TTC549 (cell line): ENCODE measurements at regions not wholly inside any gene's neighbourhood (a gene's known extent, or its start where the extent isn't known, plus 50 kb on each side); places are given as distances from the start of the nearest gene placed in this dataset.
"Not testable (repeated sequence)": the region's sequence is repeated elsewhere in the genome, so short reads cannot be mapped to it uniquely, and the experiment has no call there.

ENCODE experiments used
- FAIRE-seq: peaks from 2 replicates; lab custom pipeline; 2012; peaks lifted over from hg19 to GRCh38; lab: Jason Lieb, UNC

DNA sequence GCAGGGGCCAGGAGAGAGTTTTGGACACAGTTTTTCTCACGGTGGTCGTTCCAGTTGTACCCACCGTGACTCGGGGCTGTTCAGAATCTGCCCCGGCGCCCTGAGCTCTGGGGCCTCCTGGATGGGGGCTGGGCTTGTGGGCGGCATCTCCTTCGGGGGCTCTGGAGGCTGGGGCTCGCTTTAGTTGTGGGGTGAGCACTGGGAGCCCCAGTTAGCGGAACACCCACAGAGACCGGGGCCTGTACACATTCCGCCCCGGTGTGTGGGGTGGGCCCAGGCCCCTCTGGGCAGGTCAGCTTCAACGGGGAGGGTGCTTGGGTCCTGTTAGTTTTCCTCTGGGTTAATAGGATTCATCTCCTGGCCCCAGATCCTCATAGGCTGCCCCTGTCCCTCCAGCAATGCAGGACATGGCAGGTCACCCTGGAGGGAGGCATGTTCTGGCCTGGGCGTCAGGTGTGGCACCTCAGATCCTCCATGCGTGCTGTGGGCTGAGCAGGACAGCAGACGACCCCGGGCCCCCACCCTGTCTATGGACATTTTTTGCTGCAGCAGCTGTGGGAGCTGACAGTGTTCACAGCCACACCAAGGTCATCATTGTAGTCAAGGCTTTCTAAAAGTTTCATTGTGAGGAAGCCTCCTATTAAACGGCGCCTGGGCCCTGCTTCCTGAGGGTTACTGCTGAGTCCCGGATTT is 393.2 kb downstream of the TMEM121 start:
- FAIRE-seq = no peak

DNA sequence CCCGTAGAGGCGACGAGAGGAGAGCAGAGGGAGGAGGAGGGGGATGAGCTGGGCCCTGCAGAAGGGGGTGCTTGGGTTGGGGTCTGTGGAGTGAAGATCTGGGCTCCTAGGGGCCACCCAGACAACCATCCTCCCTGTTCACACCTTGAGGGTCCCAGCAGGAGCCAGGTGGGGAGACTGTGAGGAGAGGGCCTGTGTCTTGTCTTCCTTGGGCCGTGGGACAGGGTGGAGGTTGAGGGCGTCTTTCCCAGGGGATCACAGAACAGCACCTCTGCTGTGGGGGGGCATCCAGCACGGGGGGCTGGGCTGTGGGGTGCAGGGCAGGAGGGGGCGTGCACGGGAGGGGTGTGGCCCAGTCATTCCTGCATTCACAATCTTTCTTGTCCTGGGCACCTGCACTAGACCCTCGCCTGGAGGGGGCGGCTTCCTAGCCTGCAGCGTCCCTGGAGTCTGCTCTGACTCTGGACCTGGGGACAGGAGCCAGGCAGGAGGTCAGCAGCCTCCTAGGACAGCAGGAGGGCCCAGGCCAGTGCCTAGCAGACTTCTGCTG is 393.8 kb downstream of the TMEM121 start:
- FAIRE-seq = not testable (repeated sequence)

DNA sequence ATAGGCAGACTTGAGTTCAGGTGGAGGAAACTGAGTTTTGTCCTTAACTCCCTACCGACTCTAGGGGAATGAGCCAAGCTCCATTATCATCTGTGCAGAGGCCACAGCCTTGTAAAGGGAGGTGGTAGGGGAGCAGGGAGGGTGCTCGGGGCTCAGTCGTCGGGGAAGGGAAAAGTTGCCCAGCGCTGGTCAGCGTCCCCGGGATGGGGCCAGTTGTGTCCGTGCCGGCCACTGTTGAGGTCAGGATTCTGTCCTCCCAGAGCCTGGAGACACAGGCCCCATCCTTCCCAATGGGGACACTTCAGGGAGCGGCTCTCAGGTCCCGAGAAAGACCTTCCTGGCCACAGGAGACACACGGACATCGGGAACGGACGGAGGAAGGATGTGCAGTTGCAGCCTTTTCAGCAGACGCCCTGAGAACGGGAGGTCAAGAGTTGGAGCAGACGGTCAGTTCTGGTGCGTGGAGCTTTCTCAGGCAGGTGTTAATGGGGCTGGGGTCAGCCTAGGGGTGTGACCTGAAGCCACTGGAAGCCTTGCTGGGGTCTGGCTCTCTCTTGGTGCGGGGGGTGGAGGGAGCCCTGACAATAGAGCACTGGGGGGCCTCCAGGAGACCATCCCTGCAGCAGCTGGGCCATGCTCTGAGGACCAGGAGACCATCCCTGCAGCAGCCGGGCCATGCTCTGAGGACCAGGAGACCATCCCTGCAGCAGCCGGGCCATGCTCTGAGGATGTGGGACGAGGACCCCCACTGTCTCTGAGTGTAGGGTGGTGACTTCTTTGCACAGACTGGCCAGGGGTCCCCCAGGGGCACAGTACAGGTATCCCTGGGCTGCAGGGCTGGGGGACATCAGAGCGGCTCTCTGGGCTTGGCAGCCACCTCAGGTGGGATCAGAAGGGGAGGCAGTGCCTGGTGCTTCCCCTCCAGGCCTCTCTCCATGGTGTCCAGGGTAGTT is 394.7 kb downstream of the TMEM121 start:
- not testable (repeated sequence) for FAIRE-seq

DNA sequence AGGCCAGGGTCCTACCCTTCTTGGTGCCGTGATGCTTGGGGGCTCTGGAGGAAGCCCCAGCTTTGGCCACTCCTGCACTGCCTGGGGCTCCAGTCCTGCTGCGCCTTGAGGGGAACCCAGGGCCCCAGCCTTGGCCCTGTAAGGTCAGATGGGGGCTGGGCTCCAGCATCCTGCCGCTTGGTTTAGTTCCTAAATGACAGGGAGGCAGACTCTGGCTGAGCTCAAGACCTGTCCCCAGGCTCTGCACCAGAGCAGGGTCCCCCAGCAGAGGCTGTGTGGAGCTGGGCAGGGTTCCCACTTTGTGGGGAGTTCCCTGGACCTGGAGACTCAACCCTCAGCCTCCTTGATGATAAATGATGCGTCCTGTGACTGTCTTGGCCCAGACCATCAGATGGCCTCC is 395.4 kb downstream of the TMEM121 start:
- FAIRE-seq = not testable (repeated sequence)

DNA sequence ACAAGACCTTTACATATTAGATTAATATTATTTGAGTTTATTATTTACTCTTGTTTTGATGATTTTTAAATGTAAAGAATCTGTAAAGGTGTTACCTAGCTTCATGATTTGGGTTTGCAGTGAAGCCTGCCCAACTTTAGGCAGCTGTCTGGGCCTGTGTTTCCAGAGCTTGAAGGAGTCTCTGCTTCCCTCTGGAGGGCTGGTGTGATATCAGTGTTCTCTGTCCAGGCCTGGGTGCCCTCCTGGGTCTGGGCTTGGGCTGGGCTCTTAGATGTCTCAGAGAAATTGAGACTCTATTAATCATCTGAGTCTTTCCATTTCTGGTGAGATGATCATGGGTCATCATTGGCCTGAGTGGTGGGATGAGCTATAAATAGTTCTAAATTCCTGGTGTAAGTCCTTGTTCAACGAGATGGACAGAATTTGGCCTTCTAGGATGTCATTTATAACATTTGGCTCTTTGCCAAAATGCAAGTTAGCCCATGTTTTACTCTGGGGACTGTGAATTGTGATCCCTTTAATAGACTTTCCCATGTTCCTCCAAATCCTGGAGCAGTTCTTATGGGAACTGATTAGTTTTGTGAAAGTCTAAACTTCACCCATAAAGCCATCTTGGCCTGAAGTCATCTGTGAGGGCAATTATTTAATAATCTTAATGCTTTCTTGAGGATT is 397.3 kb downstream of the TMEM121 start:
- FAIRE-seq = not testable (repeated sequence)

DNA sequence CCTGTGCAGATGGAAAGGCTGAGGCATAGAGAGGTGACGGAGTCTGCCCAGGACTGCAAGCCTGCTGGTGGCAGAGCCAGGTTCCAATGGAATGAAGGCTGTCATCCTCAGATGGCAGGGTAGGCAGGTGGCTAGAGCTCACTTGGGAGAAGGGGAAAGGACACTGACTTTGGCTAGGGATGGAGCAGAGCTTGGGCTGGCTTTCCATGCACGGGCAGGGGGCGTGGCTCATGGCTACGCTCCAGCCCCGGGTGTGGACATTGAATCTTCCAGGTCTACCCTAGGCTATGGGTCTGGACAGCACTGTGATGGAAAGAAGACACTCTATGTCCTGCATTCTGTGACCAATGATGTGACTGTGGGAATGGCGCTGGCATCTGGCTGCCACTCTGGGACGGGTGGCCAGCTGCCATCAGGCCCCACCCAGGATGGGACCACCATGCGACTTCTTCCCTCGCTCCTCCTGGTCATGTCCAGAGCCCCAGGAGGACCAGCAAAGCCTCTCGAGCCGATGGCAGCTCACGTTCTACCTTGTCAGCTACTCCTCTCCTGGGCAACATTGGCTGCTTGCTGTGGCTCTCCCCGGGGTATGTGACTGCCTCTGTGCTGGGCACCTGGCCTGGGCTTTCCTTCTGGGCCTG is 398.7 kb downstream of the TMEM121 start:
- FAIRE-seq = no peak

DNA sequence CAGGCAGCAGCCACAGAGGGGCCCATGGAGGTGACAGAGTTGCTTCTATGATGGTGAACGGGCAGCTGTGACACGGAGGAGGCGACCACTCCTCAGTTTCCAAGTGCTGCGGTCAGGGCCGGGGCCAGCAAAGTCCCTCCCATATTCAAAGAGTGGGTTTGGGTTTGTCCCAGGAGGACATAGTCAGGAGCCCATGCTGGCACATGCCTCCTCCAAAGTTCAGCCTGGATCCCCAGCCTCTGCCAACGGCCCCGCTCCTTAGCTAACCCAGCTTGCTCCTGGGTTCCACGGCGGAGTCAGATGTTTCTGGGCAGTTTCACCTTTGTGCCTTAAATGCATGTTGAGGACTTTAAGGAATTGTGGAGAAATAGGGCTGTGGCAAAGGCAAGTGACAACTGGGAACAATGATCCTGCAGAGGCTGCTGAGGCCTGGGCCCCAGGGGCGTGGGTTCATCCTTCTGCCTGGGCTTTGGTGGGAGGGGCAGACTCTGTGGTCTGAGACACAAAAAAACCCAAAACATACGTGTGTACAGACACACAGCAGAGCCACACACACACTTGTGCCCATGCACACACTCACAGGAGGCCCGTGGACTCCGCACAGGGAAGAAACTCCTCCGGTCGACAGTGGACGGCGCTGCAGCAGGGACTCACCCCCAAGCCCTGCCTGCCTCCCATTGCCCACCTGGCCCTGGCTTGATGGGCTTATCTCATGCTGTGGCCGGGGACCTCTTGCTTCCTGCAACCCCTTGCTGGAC is 399.4 kb downstream of the TMEM121 start:
- no peak for FAIRE-seq

DNA sequence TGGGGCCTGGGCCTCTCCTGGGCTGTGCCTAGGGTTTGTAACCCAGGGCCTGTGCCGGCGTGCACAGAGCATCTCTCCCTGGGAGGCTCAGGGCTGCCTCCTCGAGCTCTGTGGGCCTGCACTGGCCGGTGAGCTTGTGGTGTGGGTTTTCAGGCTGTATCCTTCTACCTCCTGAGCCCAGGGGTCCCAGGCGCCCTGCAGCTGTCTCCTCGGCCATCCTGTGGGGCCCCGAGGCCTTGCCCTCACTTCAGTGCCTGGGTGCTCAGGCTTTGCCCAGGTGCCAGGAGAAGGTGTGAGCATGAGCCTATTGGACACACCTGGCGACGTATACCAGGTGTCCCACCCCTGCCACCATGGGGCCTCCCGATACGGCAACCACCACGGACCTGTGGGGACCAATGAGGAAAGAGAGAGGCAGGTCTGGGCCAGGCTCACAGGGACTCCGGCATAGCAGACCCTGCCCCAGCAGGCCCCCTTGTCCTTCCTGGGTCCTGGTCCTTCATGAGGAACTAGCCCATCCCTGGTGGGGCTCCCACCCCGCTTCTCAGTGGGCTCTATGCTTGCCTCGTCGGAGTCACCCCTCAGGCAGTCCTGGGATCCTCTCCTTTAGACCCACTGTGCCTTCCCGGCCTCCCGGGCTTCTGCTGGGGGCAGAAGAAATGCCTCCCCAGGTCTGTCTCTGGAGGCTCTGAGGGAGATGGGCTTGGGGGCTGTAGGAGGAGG is 400.2 kb downstream of the TMEM121 start:
- FAIRE-seq = no peak

DNA sequence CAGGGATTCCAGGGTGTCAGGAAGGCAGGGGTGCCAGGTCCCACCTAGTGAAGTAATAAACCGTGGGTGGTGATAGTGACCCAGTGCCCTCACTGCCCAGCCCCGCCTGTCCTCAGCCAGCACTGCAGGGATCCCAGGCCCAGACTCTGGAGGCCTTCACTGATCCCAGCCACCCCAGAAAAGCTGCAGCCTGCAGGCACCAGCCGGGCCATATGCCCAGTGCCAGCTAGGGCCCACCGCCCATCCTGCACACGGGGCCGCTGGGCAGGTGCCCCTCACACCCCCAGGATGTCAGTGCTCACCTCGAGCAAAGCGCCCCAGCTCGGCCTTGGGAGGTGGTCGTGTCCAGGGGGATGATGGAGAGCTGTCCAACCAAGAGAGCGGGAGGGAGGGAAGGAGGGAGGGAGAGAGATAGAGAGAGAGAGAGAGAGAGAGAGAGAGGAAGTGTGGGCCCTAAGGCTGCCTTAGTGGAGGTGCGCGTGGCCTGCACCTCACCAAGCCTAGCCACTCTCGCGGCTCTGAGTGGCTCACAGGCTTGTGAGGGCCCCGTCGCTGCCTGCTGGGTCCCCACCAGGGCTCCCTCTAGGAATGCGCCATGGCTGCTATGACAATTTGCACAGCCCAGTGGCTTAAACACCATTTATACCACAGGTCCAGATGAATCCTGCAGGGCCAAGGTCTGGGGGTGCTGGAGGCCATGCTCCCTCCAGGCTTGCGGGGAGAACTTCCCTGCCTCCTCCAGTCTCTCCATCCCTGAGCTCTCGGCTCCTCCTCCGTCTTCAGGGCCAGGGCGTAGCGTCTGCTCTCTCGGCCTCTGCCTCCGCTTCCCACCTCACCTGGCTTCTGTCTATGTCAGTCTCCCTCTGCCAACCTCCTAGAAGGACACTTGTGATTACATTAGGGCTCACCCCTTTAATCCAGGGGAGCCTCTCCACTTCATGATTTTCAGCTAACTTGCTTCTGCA is 401.0 kb downstream of the TMEM121 start:
- FAIRE-seq = no peak

DNA sequence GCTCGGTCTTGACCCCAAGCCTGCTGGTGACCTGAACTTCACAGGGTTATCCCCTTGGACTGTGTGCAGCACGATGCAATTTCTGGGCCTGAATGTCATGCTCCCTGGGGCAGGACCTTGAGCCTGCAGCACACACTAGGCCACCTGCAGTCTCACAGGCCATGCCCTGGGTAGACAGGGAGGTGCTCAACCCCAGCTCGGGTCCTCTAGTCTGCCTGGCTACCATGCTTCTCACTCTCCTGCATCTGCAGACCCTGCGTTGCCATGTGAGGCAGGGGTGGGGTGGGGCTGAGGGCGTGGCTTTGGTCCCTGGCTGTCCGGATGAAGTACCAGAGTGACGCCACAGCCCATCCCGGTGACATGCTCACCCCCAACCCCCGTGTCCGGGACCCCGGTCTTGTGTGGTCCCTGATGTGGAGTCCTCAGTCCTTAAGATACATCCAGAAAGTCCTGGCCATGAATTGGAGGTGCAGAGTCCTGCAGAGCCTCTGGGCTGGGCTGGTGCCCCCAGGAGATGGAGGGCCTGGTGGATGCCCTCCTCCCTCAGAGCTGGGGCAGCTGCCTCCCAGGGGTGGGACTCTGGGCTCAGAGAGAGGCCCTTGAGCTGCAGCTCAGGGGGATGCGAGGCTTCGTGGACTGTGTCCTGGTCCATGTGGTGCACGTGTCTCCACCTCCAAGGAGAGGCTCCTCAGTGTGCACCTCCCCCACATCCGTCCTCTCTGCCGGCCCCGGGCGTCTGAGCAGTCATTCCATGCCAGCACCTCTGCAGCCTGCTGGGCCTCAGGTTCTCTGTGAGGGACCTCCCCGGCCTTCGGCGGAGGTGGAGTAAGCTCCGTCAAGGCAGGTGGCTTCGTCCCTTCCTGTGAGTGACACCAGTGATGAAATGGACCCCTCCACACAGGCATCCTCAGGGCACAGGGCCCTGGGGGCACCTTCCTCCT is 402.1 kb downstream of the TMEM121 start:
- not testable (repeated sequence) for FAIRE-seq

DNA sequence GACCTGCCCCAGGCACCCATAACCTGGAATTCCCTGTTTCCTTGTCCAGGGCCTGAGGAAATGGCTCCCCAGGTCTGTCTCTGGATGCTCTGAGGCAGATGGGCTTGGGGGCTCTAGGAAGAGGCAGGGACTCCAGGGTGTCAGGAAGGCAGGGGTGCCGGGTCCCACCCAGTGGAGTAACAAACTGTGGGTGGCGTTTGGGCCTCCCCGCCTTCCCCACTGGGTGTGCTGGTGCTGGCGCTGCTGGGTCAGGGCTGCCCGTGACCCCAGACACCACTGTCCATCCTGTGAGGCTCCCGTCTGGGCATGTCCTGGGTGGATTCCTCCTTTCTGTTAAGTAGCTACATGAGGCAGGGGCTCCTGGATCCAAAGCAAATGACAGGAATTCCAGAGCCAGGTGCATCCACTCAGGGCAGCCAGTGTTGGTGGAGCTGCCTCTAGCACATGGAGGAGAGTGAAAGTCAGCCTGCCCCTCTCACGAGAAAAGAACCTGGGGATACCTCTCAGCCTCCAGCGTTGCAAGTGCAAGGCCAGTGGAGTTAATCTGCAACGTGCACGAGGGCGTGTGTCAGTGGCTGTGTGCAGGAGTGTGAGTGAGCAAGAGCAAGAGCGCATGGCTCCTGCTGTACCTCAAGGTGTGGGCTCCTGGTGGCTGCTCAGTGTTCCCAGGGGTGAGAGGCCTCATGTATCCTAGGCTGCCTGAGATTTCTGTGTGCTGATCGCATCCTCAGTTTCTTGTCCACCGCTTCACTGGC is 403.1 kb downstream of the TMEM121 start:
- no peak for FAIRE-seq

DNA sequence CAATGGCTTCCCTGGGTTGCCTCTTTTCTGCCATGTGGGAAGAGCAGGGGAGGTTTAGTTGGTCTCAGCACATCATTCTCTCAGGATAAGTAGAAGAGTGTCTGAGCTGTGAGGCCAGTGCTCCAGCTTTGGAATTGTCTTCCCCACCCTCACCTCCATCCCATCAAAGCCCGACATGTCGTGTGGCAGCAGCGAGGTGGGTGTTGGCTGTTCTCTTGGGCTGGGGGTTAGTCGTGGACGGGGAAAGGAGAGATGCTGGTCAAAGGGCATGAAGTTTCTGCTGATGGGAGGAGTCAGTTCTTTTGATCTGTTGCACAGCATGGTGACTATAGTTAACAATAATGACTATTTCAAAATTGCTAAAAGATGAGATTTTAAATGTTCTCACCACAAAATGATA is 404.2 kb downstream of the TMEM121 start:
- FAIRE-seq = no peak

DNA sequence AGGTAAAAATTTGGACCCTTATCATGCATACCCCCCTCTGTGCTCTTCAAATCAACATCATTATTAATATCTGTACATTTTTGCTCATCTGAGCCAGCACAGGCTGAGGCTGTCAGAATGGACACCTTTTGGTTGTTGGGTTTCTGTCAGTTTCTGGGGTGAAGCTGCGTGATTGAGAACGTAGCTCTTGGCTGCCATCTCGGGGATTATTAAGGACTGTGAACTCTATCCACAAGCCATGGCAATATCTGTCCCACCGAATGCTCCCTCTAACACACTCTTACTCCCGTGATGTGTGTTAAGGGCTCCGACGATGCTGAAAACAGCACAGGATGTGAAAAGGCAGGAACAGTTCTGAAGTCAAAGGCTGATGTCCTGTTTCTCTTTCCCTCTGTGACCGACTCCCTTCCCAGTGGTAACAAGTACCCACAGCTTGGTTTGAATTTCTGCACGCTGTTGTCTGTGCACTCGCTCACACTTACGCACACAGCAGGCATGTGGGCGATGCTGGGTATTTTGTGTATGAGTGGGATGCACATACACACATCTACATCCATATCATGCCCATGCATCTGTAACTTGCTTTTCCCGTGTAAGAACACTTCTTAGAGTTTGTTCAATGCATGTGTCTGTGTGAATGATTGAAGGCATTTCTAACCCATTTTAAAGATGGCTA is 405.6 kb downstream of the TMEM121 start:
- FAIRE-seq = no peak

DNA sequence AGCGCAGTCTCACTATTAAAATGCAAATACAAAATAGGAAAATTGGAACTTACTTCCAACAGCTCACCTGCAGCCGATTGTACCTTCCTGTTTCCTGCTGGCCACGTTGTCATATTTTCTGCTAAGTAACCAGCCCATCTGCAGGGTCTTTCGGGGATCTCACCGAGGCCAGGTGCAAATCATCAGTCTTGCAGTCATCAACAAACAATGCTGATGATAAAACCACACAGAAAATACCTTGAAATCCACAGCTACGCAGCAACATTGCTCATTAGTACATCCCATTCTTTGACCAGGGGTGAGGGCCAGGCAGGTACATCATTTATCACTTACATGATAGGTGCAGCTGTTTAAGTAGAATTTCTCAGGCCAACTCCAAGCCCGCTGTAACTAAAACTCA is 406.9 kb downstream of the TMEM121 start:
- FAIRE-seq = no peak

DNA sequence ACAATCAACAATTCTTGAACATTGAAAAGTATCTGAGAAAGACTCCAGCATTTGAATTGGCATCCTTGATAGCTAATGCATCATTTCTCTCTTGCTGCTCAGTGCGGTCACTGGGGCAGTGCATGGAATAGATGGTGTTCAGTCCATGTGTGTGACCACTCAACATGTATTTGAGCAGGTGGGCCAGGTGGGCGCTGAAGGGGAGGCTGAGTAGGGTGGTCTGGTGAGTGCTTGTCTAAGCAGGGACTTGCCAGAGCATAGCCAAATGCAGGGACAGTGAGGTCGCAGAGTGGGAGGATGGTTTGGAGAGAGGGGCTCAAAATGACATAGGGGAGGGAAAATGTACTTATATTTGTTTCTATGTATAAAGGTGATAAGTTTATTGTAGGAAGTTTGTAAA is 409.0 kb downstream of the TMEM121 start:
- no peak for FAIRE-seq

DNA sequence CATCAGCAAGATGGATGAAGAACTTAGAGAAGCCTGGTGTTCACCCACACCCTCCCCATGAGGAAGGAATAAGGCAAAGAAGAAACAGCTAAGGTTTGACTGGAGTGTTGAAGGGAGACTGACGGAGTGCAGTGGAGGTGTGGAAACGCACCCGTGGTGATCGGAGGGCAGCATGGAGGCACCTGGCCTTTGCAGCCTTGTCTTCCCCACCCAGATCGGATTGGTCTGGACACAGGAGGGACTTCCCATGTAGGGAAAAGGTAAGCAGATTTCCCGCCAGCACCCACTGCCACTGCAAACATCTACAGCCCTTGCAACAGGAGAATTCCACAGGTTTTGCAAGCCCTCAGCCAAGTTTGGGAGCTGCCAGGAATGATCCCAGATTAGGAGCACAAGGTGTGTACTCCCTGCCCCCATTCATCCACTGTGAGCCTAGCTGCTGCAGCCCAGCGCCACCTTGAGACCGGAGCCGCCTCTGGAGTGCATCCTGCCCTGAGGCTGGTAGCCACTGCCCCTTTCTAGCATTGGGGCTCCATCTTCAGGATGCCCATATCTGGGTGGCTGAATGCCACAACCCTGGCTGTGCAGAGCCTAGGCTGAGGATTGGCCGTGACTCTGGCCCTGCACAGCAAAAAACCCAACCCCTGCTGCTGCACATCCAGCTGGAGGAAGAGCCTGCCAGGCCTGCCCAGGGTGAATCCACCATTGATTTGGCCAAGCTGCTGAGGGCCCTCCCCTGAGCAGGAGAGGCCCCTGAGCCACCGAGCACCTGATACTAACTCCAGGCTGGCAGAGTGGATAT is 411.1 kb downstream of the TMEM121 start:
- no peak for FAIRE-seq
